Uterus (tissue), 3 donors: ENCODE measurements at regions not wholly inside any gene's neighbourhood (a gene's known extent, or its start where the extent isn't known, plus 50 kb on each side); places are given as distances from the start of the nearest gene placed in this dataset.

Experiments used
- DNase-seq, 2 donors: peaks; one replicate each; pipeline ENCODE4 v3.0.0-alpha.2; 2019 to 2020
- H3K27ac ChIP-seq, 2 donors: fragments of 200-600 bp; sonication (generic); 1 replicate in 1 of 2; 2 replicates in 1 of 2; pipeline ENCODE4 v1.5.1; 2016 to 2018
- H3K27me3 ChIP-seq, 2 donors: fragments of 200-600 bp; sonication (generic); one replicate each; pipeline ENCODE4 v1.5.1; 2018 to 2019; ENCODE audit warnings: control low read depth in 1 of 2
- H3K36me3 ChIP-seq, 2 donors: fragments of 200-600 bp; sonication (generic); one replicate each; pipeline ENCODE4 v1.5.1; 2019; ENCODE audit warnings: control low read depth in 1 of 2
- H3K4me1 ChIP-seq, 2 donors: fragments of 200-600 bp; sonication (generic); one replicate each; pipeline ENCODE4 v1.5.1; 2018 to 2019; ENCODE audit warnings: control low read depth in 1 of 2
- H3K4me3 ChIP-seq, 2 donors: fragments of 200-600 bp; sonication (generic); 1 replicate in 1 of 2; 2 replicates in 1 of 2; pipeline ENCODE4 v1.5.1; 2018 to 2019; ENCODE audit warnings: mild to moderate bottlenecking in 1 of 2
- H3K9me3 ChIP-seq, 2 donors: fragments of 200-600 bp; sonication (generic); one replicate each; pipeline ENCODE4 v1.5.1; 2019; ENCODE audit warnings: control low read depth in 1 of 2
- POLR2A ChIP-seq, 2 donors: fragments of 450-650 bp; IDR thresholded peaks; one replicate each; pipeline ENCODE4 v1.6.1; 2016; ENCODE audit warnings: antibody characterized with exemption in 2 of 2, mild to moderate bottlenecking in 1 of 2, moderate library complexity in 1 of 2
- intact Hi-C: fragments of 100-400 bp; cut with DNase I; formaldehyde crosslinking; loops from one replicate; pipeline ENCODE4 v1.15.1; 2023; ENCODE audit warnings: low total_unique reads
- TF ChIP-seq, protein P1 (sequence below), 4 experiments: fragments of 200-600 bp in 2 of 4; fragments of 450-650 bp in 2 of 4; sonication (generic) in 2 of 4; IDR thresholded peaks; one replicate each; pipeline ENCODE4 v1.5.1; 2016 to 2019; ENCODE audit warnings: antibody characterized with exemption in 4 of 4, mild to moderate bottlenecking in 2 of 4, moderate library complexity in 1 of 4
- donor health status: DM: yes; HTN: yes; CAD: no.

- Histone ChIP-seq H3K27ac (no peak overlapping the region), H3K9me3 (no peaks in the 10 kb centered on the region), H3K36me3 (no peaks in the 10 kb centered on the region), H3K4me1 (no peaks in the 10 kb centered on the region), H3K27me3 (no peaks in the 10 kb centered on the region), H3K4me3 (no peak overlapping the region)
- intact Hi-C loops: no loop called here
- TF ChIP-seq, protein P1, sequence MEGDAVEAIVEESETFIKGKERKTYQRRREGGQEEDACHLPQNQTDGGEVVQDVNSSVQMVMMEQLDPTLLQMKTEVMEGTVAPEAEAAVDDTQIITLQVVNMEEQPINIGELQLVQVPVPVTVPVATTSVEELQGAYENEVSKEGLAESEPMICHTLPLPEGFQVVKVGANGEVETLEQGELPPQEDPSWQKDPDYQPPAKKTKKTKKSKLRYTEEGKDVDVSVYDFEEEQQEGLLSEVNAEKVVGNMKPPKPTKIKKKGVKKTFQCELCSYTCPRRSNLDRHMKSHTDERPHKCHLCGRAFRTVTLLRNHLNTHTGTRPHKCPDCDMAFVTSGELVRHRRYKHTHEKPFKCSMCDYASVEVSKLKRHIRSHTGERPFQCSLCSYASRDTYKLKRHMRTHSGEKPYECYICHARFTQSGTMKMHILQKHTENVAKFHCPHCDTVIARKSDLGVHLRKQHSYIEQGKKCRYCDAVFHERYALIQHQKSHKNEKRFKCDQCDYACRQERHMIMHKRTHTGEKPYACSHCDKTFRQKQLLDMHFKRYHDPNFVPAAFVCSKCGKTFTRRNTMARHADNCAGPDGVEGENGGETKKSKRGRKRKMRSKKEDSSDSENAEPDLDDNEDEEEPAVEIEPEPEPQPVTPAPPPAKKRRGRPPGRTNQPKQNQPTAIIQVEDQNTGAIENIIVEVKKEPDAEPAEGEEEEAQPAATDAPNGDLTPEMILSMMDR (IDR thresholded peaks at IDR 0.05): no peak
- TF ChIP-seq POLR2A (IDR thresholded peaks at IDR 0.05): no peak
- no peak for DNase-seq
These were observed 126.3 kb upstream of the DYRK2 start for GRCh38 chr12:67522222-67522621.

- TF ChIP-seq, protein P1 (IDR thresholded peaks at IDR 0.05): no peak
- TF ChIP-seq POLR2A (IDR thresholded peaks at IDR 0.05): no peak
- Histone ChIP-seq H3K4me3 (no peak overlapping the region), H3K36me3 (no peaks in the 10 kb centered on the region), H3K9me3 (no peaks in the 10 kb centered on the region), H3K27ac (no peak overlapping the region), H3K4me1 (no peaks in the 10 kb centered on the region), H3K27me3 (no peaks in the 10 kb centered on the region)
- intact Hi-C loops: no loop called here
- no peak for DNase-seq
These were observed 125.0 kb upstream of the DYRK2 start for GRCh38 chr12:67523538-67523937.

DNA sequence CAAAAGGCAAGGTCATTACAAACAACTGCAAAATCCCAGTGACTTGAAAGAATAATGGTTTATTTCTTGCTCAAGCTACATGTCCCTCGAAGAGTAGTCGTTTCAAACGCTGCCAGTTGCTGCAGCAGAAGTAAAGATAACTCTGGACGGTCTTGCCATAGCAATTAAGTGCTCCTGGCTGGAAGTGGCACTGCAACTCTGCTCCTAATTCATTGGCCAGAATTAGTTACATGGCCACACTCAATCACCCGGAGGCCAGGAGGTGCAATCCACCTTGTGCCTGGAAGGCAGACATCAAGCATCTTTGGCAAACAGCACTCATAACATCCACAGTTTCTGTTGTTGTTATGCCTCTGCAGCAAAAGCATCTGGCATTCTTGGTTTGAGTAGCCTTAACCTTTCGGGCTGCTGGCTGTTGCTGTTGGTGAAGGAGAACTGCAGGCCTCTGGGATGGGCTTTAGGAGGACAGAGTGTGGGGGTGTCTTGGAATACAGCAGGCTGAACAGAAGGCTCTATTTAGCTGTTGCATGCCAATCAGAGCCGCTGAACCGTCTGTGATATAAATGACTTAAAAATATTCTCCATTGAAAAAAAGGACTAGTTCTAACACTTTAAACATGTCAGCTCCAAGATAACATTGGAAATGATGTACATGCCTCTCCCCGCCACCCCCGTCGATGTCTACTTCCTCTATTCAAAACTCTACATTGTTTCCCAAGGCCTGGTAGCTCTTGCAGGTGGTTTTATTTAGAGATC lies 123.5 kb upstream of the DYRK2 start:
- H3K27me3 ChIP-seq: no peaks in the 10 kb centered on the region
- no peaks in the 10 kb centered on the region for H3K36me3 ChIP-seq
- H3K4me3 ChIP-seq: no peak overlapping the region
- TF ChIP-seq, protein P1 (IDR thresholded peaks at IDR 0.05): no peak
- H3K9me3 ChIP-seq: no peaks in the 10 kb centered on the region
- H3K27ac ChIP-seq: no peak overlapping the region
- no peaks in the 10 kb centered on the region for H3K4me1 ChIP-seq
- intact Hi-C loops: no loop called here
- no peak for DNase-seq

DNA sequence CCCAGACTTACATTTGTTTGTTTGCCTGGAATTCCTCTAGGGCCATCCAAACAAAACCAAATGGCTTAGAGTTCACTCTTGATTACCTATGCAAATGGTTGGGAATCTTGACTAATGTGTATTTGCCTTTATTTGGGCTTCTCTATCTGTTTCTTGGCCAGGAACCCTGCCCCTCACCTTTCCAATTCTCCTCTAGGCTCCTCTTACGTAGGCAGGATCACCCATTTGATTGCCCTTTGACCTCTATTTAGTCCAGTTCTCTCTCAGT lies 123.0 kb upstream of the DYRK2 start:
- no peak for DNase-seq
- no peaks in the 10 kb centered on the region for H3K9me3 ChIP-seq
- H3K36me3 ChIP-seq: no peaks in the 10 kb centered on the region
- no peaks in the 10 kb centered on the region for H3K4me1 ChIP-seq
- intact Hi-C loops: no loop called here
- no peaks in the 10 kb centered on the region for H3K27me3 ChIP-seq
- H3K27ac ChIP-seq: no peak overlapping the region
- TF ChIP-seq, protein P1 (IDR thresholded peaks at IDR 0.05): no peak
- no peak for TF ChIP-seq POLR2A (IDR thresholded peaks at IDR 0.05)
- H3K4me3 ChIP-seq: no peak overlapping the region

DNA sequence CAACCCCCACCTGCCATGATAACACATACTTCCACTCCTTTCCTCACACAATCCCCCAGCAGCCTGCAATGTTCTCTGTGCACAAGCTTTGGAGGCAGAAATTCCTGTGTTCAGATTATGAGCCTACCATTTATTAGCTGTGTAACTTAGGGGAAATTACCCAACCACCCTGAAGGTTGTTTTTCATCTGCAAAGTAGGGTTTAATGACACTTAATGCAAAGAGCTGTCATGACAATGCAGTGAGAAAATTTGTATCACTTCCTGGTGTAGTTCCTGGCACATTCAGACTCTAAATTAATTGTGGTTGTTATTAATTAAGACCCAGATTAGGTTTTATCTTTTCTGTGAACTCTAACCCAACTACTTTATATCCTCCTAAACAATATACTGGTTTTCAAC lies 122.4 kb upstream of the DYRK2 start:
- intact Hi-C loops: no loop called here
- TF ChIP-seq POLR2A (IDR thresholded peaks at IDR 0.05): no peak
- TF ChIP-seq, protein P1 (IDR thresholded peaks at IDR 0.05): no peak
- H3K9me3 ChIP-seq: no peaks in the 10 kb centered on the region
- H3K4me3 ChIP-seq: no peak overlapping the region
- DNase-seq: no peak
- no peaks in the 10 kb centered on the region for H3K4me1 ChIP-seq
- H3K36me3 ChIP-seq: no peaks in the 10 kb centered on the region
- H3K27ac ChIP-seq: no peak overlapping the region
- no peaks in the 10 kb centered on the region for H3K27me3 ChIP-seq
